Prostate gland (tissue), 2 donors: ENCODE measurements at regions not wholly inside any gene's neighbourhood (a gene's known extent, or its start where the extent isn't known, plus 50 kb on each side); places are given as distances from the start of the nearest gene placed in this dataset.

Source experiments
- DNase-seq: peaks from one replicate; pipeline ENCODE4 v3.0.0-alpha.2; 2019; ENCODE audit warnings: low spot score
- H3K27ac ChIP-seq, 2 donors: fragments of 200-600 bp; sonication (generic); 2 replicates each; pipeline ENCODE4 v1.5.1; 2017 to 2019
- H3K27me3 ChIP-seq: fragments of 200-600 bp; sonication (generic); replicated peaks from 2 replicates; pipeline ENCODE4 v1.5.1; 2019; ENCODE audit not compliant: insufficient read depth
- H3K36me3 ChIP-seq, 2 donors: fragments of 200-600 bp; sonication (generic); 1 replicate in 1 of 2; 2 replicates in 1 of 2; pipeline versions ENCODE4 v1.5.1 to v1.8.1; 2017 to 2019
- H3K4me1 ChIP-seq: fragments of 200-600 bp; sonication (generic); replicated peaks from 2 replicates; pipeline ENCODE4 v1.5.1; 2019
- H3K4me3 ChIP-seq, 2 donors: fragments of 200-600 bp; sonication (generic); 2 replicates each; pipeline ENCODE4 v1.5.1; 2017 to 2019
- H3K9me3 ChIP-seq: fragments of 200-600 bp; sonication (generic); 2 replicates; pipeline ENCODE4 v1.5.1; 2017
- POLR2A ChIP-seq: fragments of 450-650 bp; IDR thresholded peaks from one replicate; pipeline ENCODE4 v1.6.1; 2016; ENCODE audit warnings: antibody characterized with exemption, mild to moderate bottlenecking
- POLR2AphosphoS5 ChIP-seq: sonication (generic); formaldehyde crosslinking; IDR thresholded peaks from one replicate; pipeline ENCODE4 v1.6.1; 2017; ENCODE audit warnings: antibody characterized with exemption
- WGBS: methylation state at CpG from one replicate; pipeline ENCODE4 v1.1.5; 2018; 5-methylcytosine and 5-hydroxymethylcytosine counted together
- intact Hi-C: fragments of 100-400 bp; cut with DNase I; formaldehyde crosslinking; loops from one replicate; pipeline ENCODE4 v1.14.2; 2022
- TF ChIP-seq, protein P1 (sequence below), 4 experiments: fragments of 200-600 bp in 2 of 4; fragments of 450-650 bp in 2 of 4; sonication (generic) in 2 of 4; IDR thresholded peaks; 1 replicate in 3 of 4; 2 replicates in 1 of 4; pipeline ENCODE4 v1.5.1; 2016 to 2019; ENCODE audit warnings: antibody characterized with exemption in 4 of 4, mild to moderate bottlenecking in 2 of 4, moderate library complexity in 2 of 4

DNA sequence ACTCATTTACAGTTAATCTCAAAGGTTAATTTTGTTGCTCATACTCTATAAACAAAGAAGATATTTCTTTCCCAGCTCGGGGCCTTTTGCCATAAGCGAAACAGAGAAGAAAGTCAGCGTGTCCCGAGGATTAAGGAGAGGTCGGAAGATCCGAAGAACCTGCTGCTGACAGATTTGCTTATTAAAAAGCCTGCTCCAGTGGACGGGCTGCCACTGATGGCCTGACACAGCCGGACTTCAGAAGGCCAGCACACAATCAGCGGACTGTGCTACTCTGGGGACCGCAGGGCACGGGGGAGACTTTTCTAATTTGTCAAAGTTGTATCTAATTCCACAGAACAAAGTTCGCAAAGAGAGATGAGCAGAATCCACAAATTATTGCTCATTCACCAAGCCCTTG is 315.4 kb downstream of the ETAA1 start:
- DNase-seq = no peak
- Histone ChIP-seq H3K36me3 (no peaks in the 10 kb centered on the region), H3K27ac (no peak overlapping the region), H3K4me3 (no peak overlapping the region), H3K27me3 (no peaks in the 10 kb centered on the region), H3K4me1 (no peaks in the 10 kb centered on the region), H3K9me3 (no peaks in the 10 kb centered on the region)
- intact Hi-C loops = loop anchor here (10.0 kb wide), 1 partner anchor 62 kb away; no protein-coding TSS in a partner anchor
- TF ChIP-seq, protein P1, sequence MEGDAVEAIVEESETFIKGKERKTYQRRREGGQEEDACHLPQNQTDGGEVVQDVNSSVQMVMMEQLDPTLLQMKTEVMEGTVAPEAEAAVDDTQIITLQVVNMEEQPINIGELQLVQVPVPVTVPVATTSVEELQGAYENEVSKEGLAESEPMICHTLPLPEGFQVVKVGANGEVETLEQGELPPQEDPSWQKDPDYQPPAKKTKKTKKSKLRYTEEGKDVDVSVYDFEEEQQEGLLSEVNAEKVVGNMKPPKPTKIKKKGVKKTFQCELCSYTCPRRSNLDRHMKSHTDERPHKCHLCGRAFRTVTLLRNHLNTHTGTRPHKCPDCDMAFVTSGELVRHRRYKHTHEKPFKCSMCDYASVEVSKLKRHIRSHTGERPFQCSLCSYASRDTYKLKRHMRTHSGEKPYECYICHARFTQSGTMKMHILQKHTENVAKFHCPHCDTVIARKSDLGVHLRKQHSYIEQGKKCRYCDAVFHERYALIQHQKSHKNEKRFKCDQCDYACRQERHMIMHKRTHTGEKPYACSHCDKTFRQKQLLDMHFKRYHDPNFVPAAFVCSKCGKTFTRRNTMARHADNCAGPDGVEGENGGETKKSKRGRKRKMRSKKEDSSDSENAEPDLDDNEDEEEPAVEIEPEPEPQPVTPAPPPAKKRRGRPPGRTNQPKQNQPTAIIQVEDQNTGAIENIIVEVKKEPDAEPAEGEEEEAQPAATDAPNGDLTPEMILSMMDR (IDR thresholded peaks at IDR 0.05) = no peak
- TF ChIP-seq POLR2AphosphoS5 (no peak), POLR2A (no peak)
- 26% methylated on average over 12 of the region's 12 CpGs for WGBS

- WGBS = 85% methylated on average over 3 of the region's 3 CpGs
- Histone ChIP-seq H3K4me3 (no peak overlapping the region), H3K27ac (no peak overlapping the region), H3K36me3 (no peaks in the 10 kb centered on the region), H3K9me3 (no peaks in the 10 kb centered on the region), H3K27me3 (no peaks in the 10 kb centered on the region), H3K4me1 (no peaks in the 10 kb centered on the region)
- DNase-seq = no peak
- no peak for TF ChIP-seq POLR2A
- TF ChIP-seq, protein P1 (IDR thresholded peaks at IDR 0.05) = no peak
- no peak for TF ChIP-seq POLR2AphosphoS5
- intact Hi-C loops = loop anchor here (10.0 kb wide), 1 partner anchor 61 kb away; no protein-coding TSS in a partner anchor
Measured at GRCh38 chr2:67713376-67713775, 316.2 kb downstream of the ETAA1 start.

GRCh38 chr2:67716895-67717396 is 319.8 kb downstream of the ETAA1 start:
- intact Hi-C loops = loop anchor here (10.0 kb wide), 1 partner anchor 58 kb away; no protein-coding TSS in a partner anchor
- WGBS = 83% methylated on average over 1 of the region's 1 CpG
- TF ChIP-seq, protein P1 (IDR thresholded peaks at IDR 0.05) = no peak
- TF ChIP-seq POLR2AphosphoS5 (no peak), POLR2A (no peak)

DNA sequence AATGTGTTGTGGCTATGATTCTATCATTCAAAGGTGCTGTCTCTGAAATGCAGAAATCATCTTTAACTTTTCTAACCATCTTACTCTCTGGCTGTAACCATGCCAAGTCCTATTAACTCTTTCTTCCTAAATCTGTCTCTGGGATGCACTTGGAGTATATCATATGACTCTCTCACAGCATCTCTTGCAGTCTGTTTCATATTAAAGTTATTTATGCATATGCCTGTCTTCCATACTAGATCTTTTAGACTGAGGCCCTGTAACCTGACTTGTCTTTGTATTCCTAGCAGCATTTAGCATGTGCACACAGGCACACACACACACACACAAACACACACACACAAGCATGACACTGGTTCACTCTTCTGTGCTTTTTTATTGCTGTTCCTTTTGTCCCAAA is 320.6 kb downstream of the ETAA1 start:
- H3K27me3 ChIP-seq = no peaks in the 10 kb centered on the region
- TF ChIP-seq, protein P1 (IDR thresholded peaks at IDR 0.05) = no peak
- TF ChIP-seq POLR2AphosphoS5 (no peak), POLR2A (no peak)
- H3K27ac ChIP-seq = no peak overlapping the region
- no peak for DNase-seq
- no peaks in the 10 kb centered on the region for H3K4me1 ChIP-seq
- no peaks in the 10 kb centered on the region for H3K9me3 ChIP-seq
- H3K4me3 ChIP-seq = no peak overlapping the region
- H3K36me3 ChIP-seq = no peaks in the 10 kb centered on the region
- intact Hi-C loops = loop anchor here (10.0 kb wide), 1 partner anchor 57 kb away; no protein-coding TSS in a partner anchor

More at GRCh38 chr2:67716895-67717396, 319.8 kb downstream of the ETAA1 start:
- DNase-seq = no peak
- H3K4me1 ChIP-seq = no peaks in the 10 kb centered on the region
- H3K36me3 ChIP-seq = no peaks in the 10 kb centered on the region
- H3K27ac ChIP-seq = no peak overlapping the region
- no peak overlapping the region for H3K4me3 ChIP-seq
- no peaks in the 10 kb centered on the region for H3K9me3 ChIP-seq
- H3K27me3 ChIP-seq = no peaks in the 10 kb centered on the region

GRCh38 chr2:67719351-67719750 is 322.2 kb downstream of the ETAA1 start:
- no peak for TF ChIP-seq POLR2AphosphoS5
- TF ChIP-seq POLR2A = no peak
- no peak overlapping the region for H3K27ac ChIP-seq
- no peak overlapping the region for H3K4me3 ChIP-seq
- intact Hi-C loops = loop anchor here (10.0 kb wide), 1 partner anchor 55 kb away; no protein-coding TSS in a partner anchor
- no peaks in the 10 kb centered on the region for H3K36me3 ChIP-seq
- 96% methylated on average over 2 of the region's 2 CpGs for WGBS
- H3K4me1 ChIP-seq = no peaks in the 10 kb centered on the region
- no peaks in the 10 kb centered on the region for H3K27me3 ChIP-seq
- H3K9me3 ChIP-seq = no peaks in the 10 kb centered on the region
- no peak for DNase-seq
